Stimulated activated CD4-positive, alpha-beta T cell treated with anti-CD3 and anti-CD28 coated beads, Interleukin-4, amount 100 ng/mL, for 1 hour (primary cell): ENCODE measurements at regions not wholly inside any gene's neighbourhood (a gene's known extent, or its start where the extent isn't known, plus 50 kb on each side); places are given as distances from the start of the nearest gene placed in this dataset.
"Not testable (repeated sequence)": the region's sequence is repeated elsewhere in the genome, so short reads cannot be mapped to it uniquely, and the experiment has no call there.

ENCODE experiments used
- DNase-seq: peaks from one replicate; pipeline ENCODE4 v3.0.0-alpha.2; 2020

DNA sequence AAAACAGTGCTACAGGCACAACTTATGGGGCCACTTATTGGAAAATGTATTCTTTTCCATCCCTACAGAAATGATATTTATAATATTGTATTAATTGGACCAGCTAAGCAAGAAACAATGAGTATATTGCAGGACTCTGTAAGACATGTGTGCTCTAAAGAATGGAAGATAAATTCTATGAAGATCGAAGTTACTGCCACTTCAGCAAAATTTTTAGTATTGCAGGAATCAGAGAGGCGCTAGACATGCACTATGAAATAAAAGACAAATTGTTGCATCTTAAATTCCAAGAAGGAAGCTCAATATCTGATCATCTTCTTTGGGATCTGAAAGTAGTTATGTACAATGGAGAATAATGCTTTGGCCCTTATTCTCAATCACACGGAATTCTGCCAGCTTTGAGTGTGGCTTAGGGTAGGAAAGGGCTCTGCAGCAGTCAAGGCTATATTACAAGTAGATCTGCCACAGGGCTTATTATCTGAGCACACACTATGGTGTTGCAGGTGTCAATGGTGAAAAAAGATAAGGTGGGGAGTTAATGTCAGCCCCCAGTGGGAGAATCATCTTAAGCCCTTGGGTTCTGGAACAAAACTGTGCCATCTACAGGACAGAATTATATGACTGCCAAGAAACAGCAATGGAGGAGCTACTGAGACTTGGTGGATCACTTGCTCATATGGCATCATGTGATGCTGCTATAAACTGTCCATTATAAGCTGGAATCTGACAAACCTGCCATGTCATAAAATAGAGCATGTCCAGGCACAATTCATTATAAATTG, 334.0 kb upstream of the NDST3 start:
- no peak for DNase-seq

DNA sequence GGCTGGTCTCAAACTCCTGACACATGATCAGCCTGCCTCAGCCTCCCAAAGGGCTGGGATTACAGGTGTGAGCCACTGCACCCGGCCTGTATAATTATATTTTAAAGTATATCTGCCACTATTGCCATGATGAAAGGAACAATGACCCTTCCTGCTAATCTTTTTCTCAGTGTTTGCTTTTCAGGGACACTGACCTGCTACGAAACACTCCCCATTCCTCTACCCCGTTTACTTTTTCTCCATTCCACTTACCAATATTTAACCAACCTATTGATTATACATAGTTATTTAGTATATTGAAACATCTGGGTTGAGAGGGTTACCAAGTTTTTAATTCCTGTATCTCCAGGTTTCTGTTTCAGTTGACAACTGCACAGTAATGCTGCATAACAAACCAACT, 331.9 kb upstream of the NDST3 start:
- no peak for DNase-seq

- no peak for DNase-seq
Observed at GRCh38 chr4:117704721-117705120, 329.6 kb upstream of the NDST3 start.

DNA sequence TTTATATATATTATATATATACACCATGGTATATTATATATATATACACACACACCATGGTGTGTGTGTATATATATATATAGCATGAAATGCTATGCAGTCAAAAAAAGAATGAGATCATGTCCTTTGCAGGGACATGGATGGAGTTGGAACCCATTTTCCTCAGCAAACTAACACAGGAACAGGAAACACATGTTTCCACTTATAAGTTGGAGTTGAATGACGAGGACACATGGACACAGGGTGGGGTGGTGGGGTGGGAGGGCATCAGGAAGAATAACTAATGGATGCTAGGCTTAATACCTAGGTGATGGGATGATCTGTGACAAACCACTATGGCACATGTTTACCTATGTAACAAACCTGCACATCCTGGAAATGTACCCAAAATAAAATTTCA, 293.6 kb upstream of the NDST3 start:
- DNase-seq, result no peak

GRCh38 chr4:117745379-117745778, 288.9 kb upstream of the NDST3 start:
- not testable (repeated sequence) for DNase-seq

DNA sequence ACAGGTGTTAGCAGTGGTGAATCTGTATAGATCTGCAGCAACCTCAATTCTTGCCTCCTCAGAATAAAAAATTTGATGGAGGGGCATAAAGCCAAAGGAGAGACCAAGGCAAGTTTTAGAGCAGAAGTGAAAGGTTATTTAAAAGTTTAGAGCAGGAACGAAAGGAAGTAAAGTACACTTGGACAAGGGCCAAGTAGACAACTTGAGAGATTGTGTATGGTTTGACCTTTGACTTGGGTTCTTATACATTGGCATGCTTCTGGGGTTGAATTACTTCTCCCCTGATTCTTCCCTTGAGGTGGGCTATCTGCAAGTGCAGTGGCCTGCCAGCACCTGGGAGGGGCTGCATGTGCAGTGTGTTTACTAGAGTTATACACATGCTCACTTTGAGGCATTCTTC, 278.8 kb upstream of the NDST3 start:
- no peak for DNase-seq

- no peak for DNase-seq
Observed at GRCh38 chr4:117768610-117769009, 265.7 kb upstream of the NDST3 start.

GRCh38 chr4:117770269-117771102, 263.8 kb upstream of the NDST3 start:
- DNase-seq, result no peak

DNA sequence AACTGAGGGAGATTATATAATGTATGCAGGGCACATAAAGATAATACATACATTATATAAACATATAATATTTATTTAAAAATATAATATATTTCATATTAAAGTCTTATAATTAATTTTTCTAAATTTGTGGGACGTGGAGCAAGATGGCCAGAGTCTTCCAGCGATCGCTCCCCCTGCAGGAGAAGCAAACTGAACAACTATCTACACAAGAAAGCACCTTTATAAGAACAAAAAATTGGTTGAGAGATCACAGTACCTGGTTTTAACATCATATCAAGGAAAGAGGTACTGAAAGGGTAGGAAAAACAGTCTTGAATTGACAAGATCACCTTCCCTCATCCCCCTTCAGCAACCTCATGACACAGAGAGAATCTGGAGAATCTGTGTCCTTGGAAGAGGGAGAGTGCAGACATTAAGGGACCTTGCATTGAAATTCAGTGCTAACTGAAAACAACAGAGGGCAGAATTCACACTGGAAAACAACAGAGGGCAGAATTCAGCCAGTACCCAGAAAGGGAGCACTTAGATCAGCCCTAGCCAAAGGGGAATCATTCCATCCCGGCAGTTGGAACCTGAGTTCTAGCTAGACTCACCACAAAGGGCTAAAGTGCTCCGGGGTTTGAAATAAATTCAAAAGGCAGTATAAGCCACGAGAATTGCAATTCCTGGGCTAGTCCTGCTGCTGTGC, 262.5 kb upstream of the NDST3 start:
- DNase-seq, result no peak

DNA sequence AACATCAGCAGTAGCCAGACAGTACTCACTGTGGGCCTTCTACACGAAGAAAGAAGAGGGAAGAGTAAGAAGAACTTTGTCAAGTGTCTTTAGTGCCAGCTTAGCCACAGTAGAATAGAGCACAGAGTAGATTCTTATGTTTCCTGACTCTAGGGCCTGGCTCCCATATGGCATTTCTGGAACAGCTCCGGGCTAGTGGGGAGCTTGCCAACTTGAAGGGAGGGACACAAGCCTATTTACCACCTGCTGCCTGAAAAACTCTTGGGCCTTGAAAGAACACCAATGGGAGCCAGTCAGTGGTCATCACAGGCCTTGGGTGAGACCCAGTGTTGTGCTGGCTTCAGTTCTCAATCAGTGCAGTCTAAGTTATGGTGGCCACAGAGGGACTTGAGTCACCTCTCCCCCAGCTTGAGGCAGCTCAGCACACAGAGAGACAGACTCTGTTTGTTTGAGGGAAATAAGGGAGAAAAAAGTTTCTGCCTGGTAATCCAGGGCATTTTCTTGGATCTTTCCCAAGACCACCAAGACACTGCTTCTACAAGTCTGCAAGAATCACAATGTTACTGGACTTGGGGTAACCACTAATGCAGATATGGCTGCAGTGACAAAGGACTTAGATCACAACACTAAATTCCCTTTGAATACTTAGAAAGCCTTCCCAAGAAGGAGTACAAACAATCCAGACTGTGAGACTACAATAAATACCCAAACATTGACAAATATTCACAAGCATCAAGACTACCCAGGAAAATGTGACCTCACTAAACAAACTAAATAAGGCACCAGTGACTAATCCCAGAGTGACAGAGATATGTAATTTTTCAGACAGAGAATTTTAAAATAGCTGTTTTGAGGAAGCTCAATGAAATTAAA, 261.0 kb upstream of the NDST3 start:
- no peak for DNase-seq

DNA sequence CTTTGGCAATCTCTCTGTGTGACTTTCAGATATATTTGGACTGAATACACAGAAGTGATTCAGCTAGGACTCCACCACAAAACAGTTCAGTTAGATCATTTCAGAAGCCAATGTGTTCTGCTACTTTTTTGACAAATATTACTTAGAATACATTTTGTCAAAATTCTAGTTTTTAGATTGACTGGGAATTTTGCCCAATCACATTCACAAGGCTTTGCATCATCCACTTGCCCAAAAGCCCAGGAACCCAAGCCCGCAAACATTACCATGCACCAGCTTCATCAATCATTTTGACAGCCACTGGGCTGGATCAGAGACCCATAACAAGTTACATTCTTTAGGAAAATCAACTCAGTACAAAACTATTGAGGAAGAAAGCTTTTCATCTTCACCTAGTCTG, 256.6 kb upstream of the NDST3 start:
- no peak for DNase-seq

- no peak for DNase-seq
Observed at GRCh38 chr4:117783716-117784115, 250.6 kb upstream of the NDST3 start.

DNA sequence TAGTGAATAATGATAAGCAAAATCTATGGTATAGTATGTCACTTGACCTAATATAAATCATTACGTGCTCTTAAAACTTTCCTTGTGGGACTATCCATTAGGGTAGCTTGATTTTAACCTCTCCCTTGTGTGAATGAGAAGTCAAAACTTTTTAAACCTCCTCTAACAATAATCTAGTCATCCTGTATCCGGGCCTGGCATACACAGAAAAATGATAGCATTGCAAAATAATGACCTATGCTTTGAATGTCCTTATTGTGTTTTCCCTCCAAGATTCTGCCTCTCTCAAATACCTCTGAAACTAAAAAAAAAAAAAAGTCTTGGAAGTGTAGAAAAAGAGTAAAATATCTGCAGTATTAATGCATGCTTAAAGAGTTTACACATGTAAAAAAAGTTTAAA, 250.0 kb upstream of the NDST3 start:
- DNase-seq, result no peak

DNA sequence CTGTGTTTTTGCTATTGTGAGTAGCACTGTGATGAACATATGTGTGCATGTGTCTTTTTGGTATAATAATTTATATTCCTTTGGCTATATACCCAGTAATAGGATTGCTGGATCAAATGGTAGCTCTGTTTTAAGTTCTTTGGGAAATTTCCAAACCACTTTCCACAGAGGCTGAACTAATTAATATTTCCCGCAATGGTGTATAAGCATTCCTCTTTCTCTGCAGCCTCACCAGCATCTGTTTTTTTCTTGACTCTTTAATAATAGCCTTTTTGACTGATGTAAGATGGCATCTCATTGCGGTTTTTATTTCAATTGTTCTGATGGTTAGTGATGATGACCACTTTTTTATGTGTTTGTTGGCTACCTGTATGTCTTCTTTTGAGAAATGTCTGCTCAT, 247.7 kb upstream of the NDST3 start:
- DNase-seq, result no peak

DNA sequence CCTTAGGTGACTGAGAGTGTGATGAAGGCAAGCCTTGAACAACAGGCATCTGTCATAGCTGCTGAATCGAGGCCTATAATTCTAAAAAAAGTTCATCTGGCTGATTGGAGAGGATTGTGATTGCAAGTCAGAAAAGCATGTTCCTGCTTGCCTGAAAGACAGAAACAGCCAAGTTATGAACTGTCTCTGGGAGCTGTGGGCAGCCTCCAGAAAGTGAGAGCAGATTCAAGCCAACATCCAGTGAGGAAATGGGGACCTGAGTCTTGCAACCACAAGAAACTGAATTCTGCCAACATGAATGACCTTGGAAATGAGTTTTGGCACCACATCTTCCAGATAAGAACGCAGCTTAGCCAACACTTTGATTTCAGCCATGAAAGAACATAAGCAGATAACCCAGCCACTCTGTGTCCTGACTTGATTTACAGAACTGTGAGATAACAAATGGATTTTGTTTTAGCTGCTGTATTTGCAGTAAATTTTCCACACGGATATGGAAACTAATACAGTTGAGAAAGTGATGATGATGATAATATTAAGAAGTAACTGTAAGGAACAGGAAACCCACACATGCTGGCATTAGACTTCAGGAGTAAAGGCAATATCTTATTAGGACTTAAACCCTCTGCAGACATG, 240.3 kb upstream of the NDST3 start:
- DNase-seq, result no peak

- DNase-seq, result no peak
Observed at GRCh38 chr4:117796677-117797076, 237.6 kb upstream of the NDST3 start.

GRCh38 chr4:117800636-117801035, 233.7 kb upstream of the NDST3 start:
- DNase-seq, result no peak

- DNase-seq, result no peak
Observed at GRCh38 chr4:117801756-117802155, 232.5 kb upstream of the NDST3 start.

DNA sequence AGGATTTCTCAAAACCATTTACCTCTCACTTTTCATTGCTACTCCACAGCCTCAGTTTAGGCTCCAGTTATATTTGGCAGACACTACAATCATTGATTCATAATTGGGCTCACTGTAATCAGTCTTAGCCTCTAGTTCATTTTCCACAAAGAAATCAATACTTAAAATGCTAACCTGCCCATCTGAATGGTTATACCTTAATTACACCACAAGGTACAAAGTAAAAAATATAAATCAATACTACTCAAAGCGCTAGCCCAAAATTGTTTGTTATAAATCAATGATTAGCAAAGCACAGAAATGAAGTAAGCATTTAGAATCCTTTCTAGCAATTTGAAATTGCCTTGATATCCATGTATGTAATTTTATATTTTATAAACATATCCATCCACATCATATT, 222.6 kb upstream of the NDST3 start:
- DNase-seq, result no peak

DNA sequence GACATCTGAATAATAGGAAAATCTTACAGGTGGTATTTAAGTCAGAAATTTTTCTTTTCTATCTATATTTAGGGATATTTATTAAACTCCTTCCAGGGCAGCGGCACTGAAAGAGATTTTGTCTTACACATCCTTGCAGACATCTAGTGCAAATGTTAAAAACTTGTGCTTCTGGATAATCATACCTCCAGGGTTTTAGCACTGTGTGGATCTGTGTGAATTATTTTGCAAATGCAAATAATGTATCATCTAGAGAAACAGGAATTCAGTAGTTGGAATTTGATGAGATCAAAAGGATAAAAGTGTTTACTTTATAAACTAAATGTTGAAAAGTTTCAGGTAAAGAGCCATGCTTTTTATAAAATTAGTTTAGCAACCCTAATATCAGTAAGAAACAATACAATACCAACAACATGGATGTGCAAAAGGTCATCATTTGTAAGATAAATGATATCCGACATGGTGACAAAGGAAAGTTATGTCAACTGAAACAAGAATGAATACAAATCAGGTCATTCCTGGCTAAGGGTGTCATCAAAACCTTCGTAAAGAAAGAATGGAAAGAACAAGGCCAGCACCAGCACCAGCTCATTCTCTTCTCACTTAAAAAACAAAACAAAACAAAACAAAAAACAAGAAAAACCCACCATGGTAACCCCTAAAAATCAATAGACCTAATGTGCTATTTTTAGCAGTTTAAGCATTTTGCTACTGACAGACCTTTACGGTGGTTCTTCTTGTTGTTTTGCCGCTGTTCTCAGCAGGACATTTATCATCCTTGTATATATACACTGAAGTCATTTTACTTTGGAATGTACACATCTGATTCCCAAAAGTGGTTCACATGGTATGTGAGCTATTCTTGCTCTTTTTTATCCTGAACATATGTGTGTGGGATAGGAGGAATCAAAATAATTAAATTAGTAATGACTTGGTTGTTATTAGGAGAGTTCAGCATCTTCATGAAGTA, 219.7 kb upstream of the NDST3 start:
- DNase-seq, result no peak

GRCh38 chr4:117817301-117817700, 217.0 kb upstream of the NDST3 start:
- no peak for DNase-seq
